ENCODE measurements at regions not wholly inside any gene's neighbourhood (a gene's known extent, or its start where the extent isn't known, plus 50 kb on each side); places are given as distances from the start of the nearest gene placed in this dataset.

- TF ChIP-seq RAD21 (CRISPR knock-in tag; conservative IDR thresholded peaks at IDR 0.05 in 1 of 2, IDR thresholded peaks at IDR 0.05 in 1 of 2) (peak in 1 of 2 experiments; percentile 29; a peak in 3 of 4 replicates), MTA1 (IDR thresholded peaks at IDR 0.05; ENCODE audit: borderline replicate concordance) (0 out of 2 replicates have a peak, but pooled peaks have one; percentile 24), MTA2 (IDR thresholded peaks at IDR 0.05; ENCODE audit: low read depth) (0 out of 2 replicates have a peak, but pooled peaks have one; percentile 24), PTRF (tag; IDR thresholded peaks at IDR 0.05) (0 out of 2 replicates have a peak, but pooled peaks have one; percentile 14), ZNF239 (CRISPR knock-in tag; IDR thresholded peaks at IDR 0.05) (peak; percentile 16; the same call in 1 of the 2 replicates), TAF7 (tag; IDR thresholded peaks at IDR 0.05) (peak; percentile 91), GABPA (tag; conservative IDR thresholded peaks at IDR 0.05; ENCODE audit: low read depth) (0 out of 2 replicates have a peak, but pooled peaks have one; percentile 7), ZNF707 (CRISPR knock-in tag; conservative IDR thresholded peaks at IDR 0.05) (no peak), PML (IDR thresholded peaks at IDR 0.05; ENCODE audit: low read length) (peak; percentile 55; the same call in 1 of the 2 replicates), ETV1 (tag; conservative IDR thresholded peaks at IDR 0.05; ENCODE audit: low read depth) (0 out of 2 replicates have a peak, but pooled peaks have one; percentile 46), ZSCAN29 (IDR thresholded peaks at IDR 0.05) (no peak), GTF2B (IDR thresholded peaks at IDR 0.05; ENCODE audit: extremely low read depth, insufficient read length) (no peak), MEF2D (tag; conservative IDR thresholded peaks at IDR 0.05; ENCODE audit: low read depth) (peak; percentile 59; the same call in 1 of the 2 replicates), TCF3 (CRISPR knock-in tag; IDR thresholded peaks at IDR 0.05) (peak; percentile 64), HMBOX1 (IDR thresholded peaks at IDR 0.05) (peak; percentile 33; the same call in 1 of the 2 replicates), ZNF766 (CRISPR knock-in tag; conservative IDR thresholded peaks at IDR 0.05) (peak; percentile 61; the same call in 1 of the 2 replicates), ZBED1 (IDR thresholded peaks at IDR 0.05) (no peak), ATF1 (CRISPR knock-in tag; IDR thresholded peaks at IDR 0.05) (no peak), ATF1 (tag; IDR thresholded peaks at IDR 0.05) (no peak), RHOXF2B (CRISPR knock-in tag; conservative IDR thresholded peaks at IDR 0.05) (0 out of 2 replicates have a peak, but pooled peaks have one; percentile 39), VEZF1 (CRISPR knock-in tag; IDR thresholded peaks at IDR 0.05) (peak; percentile 63), ZBTB7A (IDR thresholded peaks at IDR 0.05; ENCODE audit: borderline replicate concordance, control insufficient read depth, low read depth, low read length) (no peak), CREB1 (IDR thresholded peaks at IDR 0.05) (0 out of 2 replicates have a peak, but pooled peaks have one; percentile 13), CREB1 (CRISPR knock-in tag; IDR thresholded peaks at IDR 0.05) (no peak), NFE2L1 (tag; IDR thresholded peaks at IDR 0.05; ENCODE audit: borderline replicate concordance, low read depth) (no peak), ZKSCAN8 (CRISPR knock-in tag; IDR thresholded peaks at IDR 0.05) (no peak), DPF2 (IDR thresholded peaks at IDR 0.05) (peak; percentile 44; the same call in 1 of the 2 replicates), KDM5B (IDR thresholded peaks at IDR 0.05; ENCODE audit: insufficient replicate concordance, low read depth, low read length) (peak; percentile 78)
- TF ChIP-seq, protein P1, sequence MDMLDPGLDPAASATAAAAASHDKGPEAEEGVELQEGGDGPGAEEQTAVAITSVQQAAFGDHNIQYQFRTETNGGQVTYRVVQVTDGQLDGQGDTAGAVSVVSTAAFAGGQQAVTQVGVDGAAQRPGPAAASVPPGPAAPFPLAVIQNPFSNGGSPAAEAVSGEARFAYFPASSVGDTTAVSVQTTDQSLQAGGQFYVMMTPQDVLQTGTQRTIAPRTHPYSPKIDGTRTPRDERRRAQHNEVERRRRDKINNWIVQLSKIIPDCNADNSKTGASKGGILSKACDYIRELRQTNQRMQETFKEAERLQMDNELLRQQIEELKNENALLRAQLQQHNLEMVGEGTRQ (CRISPR knock-in tag; IDR thresholded peaks at IDR 0.05), result no peak
Measured at GRCh38 chr4:79211490-79211889, 114.4 kb downstream of the NAA11 start (continued).

Data from K562 (cell line).